ENCODE measurements at regions not wholly inside any gene's neighbourhood (a gene's known extent, or its start where the extent isn't known, plus 50 kb on each side); places are given as distances from the start of the nearest gene placed in this dataset.

- H3K36me3 ChIP-seq (replicated peaks in 1 of 2; ENCODE audit: control insufficient read depth in 2 of 2, insufficient read depth in 2 of 2, low read length in 2 of 2), result no peaks in the 10 kb centered on the region
- H3K9me3 ChIP-seq (replicated peaks in 1 of 2; ENCODE audit: control insufficient read depth in 2 of 2, insufficient read depth in 1 of 2, low read depth in 1 of 2, low read length in 2 of 2), result no peaks in the 10 kb centered on the region
- peak overlapping the region; percentile 92 for H3K14ac ChIP-seq (ENCODE audit: low read length)
- peak overlapping the region; percentile 47 for H2AK5ac ChIP-seq (ENCODE audit: low read depth, low read length)
- peaks cover 0 to 33% (median 0%) of the 10 kb centered on the region in 3 experiments for H3K27me3 ChIP-seq (ENCODE audit: control insufficient read depth in 3 of 3, insufficient read depth in 3 of 3, low read depth in 1 of 3, low read length in 3 of 3)
- peak overlapping the region; percentile 34 for H2BK15ac ChIP-seq (ENCODE audit: low read length)
- H3K23ac ChIP-seq (ENCODE audit: low read depth, low read length, poor library complexity), result peak overlapping the region; percentile 39
- no peak overlapping the region for H3K9ac ChIP-seq (ENCODE audit: low read depth, low read length, poor library complexity)
- H2BK5ac ChIP-seq (ENCODE audit: low read length), result peak overlapping the region; percentile 50
- H3K4me3 ChIP-seq (ENCODE audit: low read length in 2 of 2), result peak overlapping the region in 1 of 2 donors; percentile 28
- no peaks in the 10 kb centered on the region for H3K79me1 ChIP-seq (ENCODE audit: low read depth, low read length)
- no peak overlapping the region for H4K91ac ChIP-seq (ENCODE audit: low read depth, low read length, poor library complexity)
- H2BK120ac ChIP-seq (ENCODE audit: low read depth, low read length), result no peak overlapping the region
- DNase-seq (ENCODE audit: low spot score), result no peak
- WGBS, 2 donors (ENCODE audit: extremely low coverage in 2 of 2, insufficient read length in 2 of 2, insufficient replicate concordance in 1 of 2), result no CpG with 5 or more reads among the region's 19 CpGs
- H3K4ac ChIP-seq (ENCODE audit: low read length), result no peak overlapping the region
- no peak overlapping the region for H2BK12ac ChIP-seq (ENCODE audit: low read length)
- no peak overlapping the region for H4K8ac ChIP-seq (ENCODE audit: low read depth, low read length)
- H3K18ac ChIP-seq (ENCODE audit: low read length), result peak overlapping the region; percentile 75
- H3K4me2 ChIP-seq (ENCODE audit: insufficient read depth, low read length, poor library complexity, severe bottlenecking), result no peak overlapping the region
- peaks cover 0 to 3% of the 10 kb centered on the region in 2 donors for H3K4me1 ChIP-seq (ENCODE audit: control insufficient read depth in 2 of 2, insufficient read depth in 1 of 2, low read depth in 1 of 2, low read length in 2 of 2)
- no peak overlapping the region for H3K27ac ChIP-seq (replicated peaks; ENCODE audit: low read length)
- H2AFZ ChIP-seq (ENCODE audit: low read length), result no peak overlapping the region
Observed at GRCh38 chr1:5758859-5759578, 233.2 kb downstream of the NPHP4 start.

- WGBS, 2 donors (ENCODE audit: extremely low coverage in 2 of 2, insufficient read length in 2 of 2, insufficient replicate concordance in 1 of 2), result no CpG with 5 or more reads among the region's 18 CpGs
- Histone ChIP-seq H3K4me3 (ENCODE audit: low read length in 2 of 2) (peak overlapping the region in 1 of 2 donors; percentile 56), H3K4me2 (ENCODE audit: insufficient read depth, low read length, poor library complexity, severe bottlenecking) (no peak overlapping the region), H3K27me3 (ENCODE audit: control insufficient read depth in 3 of 3, insufficient read depth in 3 of 3, low read depth in 1 of 3, low read length in 3 of 3) (peaks cover 0 to 27% (median 0%) of the 10 kb centered on the region in 3 experiments), H3K9me3 (replicated peaks in 1 of 2; ENCODE audit: control insufficient read depth in 2 of 2, insufficient read depth in 1 of 2, low read depth in 1 of 2, low read length in 2 of 2) (no peaks in the 10 kb centered on the region), H3K27ac (replicated peaks; ENCODE audit: low read length) (no peak overlapping the region), H2BK12ac (ENCODE audit: low read length) (peak overlapping the region; percentile 63), H2AK5ac (ENCODE audit: low read depth, low read length) (peak overlapping the region; percentile 83), H2BK120ac (ENCODE audit: low read depth, low read length) (no peak overlapping the region), H3K4ac (ENCODE audit: low read length) (no peak overlapping the region), H2BK15ac (ENCODE audit: low read length) (no peak overlapping the region), H3K4me1 (ENCODE audit: control insufficient read depth in 2 of 2, insufficient read depth in 1 of 2, low read depth in 1 of 2, low read length in 2 of 2) (no peaks in the 10 kb centered on the region), H3K36me3 (replicated peaks in 1 of 2; ENCODE audit: control insufficient read depth in 2 of 2, insufficient read depth in 2 of 2, low read length in 2 of 2) (no peaks in the 10 kb centered on the region), H3K9ac (ENCODE audit: low read depth, low read length, poor library complexity) (peak overlapping the region; percentile 30), H4K8ac (ENCODE audit: low read depth, low read length) (peak overlapping the region; percentile 86), H4K91ac (ENCODE audit: low read depth, low read length, poor library complexity) (no peak overlapping the region), H3K14ac (ENCODE audit: low read length) (peak overlapping the region; percentile 92), H2BK5ac (ENCODE audit: low read length) (no peak overlapping the region), H3K79me1 (ENCODE audit: low read depth, low read length) (no peaks in the 10 kb centered on the region), H3K18ac (ENCODE audit: low read length) (peak overlapping the region; percentile 75), H2AFZ (ENCODE audit: low read length) (no peak overlapping the region), H3K23ac (ENCODE audit: low read depth, low read length, poor library complexity) (no peak overlapping the region)
- DNase-seq (ENCODE audit: low spot score), result no peak
Observed at GRCh38 chr1:5758000-5758858, 234.0 kb downstream of the NPHP4 start.

DNA sequence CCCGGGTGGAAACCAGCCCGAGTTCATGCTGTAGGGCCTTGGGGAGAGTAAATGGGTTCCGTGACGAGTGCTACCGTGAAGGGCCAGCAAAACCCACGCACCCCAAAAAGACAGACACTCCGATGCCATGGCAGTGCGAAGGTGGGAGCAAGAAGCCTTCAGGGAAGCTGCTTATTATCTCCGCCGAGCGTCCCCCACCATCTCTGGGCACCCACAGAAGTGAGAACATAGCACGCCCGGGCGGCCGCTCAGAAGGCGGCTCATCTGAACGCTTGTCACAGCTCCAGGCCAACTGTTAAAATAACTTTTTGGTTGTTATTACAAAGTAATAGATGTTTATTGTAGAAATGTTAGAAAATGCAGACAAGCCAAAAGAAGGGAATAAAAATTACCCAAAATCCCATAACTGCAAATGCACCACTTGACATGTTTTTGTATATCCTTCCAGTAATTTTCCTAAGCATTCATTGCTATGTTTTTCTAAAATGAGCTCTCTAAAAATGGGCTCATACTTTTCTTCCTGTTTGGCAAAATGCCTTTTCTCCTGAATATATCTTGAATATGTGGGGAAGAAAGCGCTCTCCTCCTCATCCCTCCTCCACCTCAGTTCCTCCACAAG, 234.9 kb downstream of the NPHP4 start:
- no peak overlapping the region for H3K14ac ChIP-seq (ENCODE audit: low read length)
- no peak overlapping the region for H2BK12ac ChIP-seq (ENCODE audit: low read length)
- no peak overlapping the region for H2BK15ac ChIP-seq (ENCODE audit: low read length)
- DNase-seq (ENCODE audit: low spot score), result no peak
- no CpG with 5 or more reads among the region's 18 CpGs for WGBS, 2 donors (ENCODE audit: extremely low coverage in 2 of 2, insufficient read length in 2 of 2, insufficient replicate concordance in 1 of 2)
- peaks cover 0 to 35% (median 0%) of the 10 kb centered on the region in 3 experiments for H3K27me3 ChIP-seq (ENCODE audit: control insufficient read depth in 3 of 3, insufficient read depth in 3 of 3, low read depth in 1 of 3, low read length in 3 of 3)
- H3K4ac ChIP-seq (ENCODE audit: low read length), result no peak overlapping the region
- H2AK5ac ChIP-seq (ENCODE audit: low read depth, low read length), result no peak overlapping the region
- H3K79me1 ChIP-seq (ENCODE audit: low read depth, low read length), result no peaks in the 10 kb centered on the region
- no peak overlapping the region for H2BK5ac ChIP-seq (ENCODE audit: low read length)
- no peak overlapping the region for H2BK120ac ChIP-seq (ENCODE audit: low read depth, low read length)
- no peak overlapping the region for H3K18ac ChIP-seq (ENCODE audit: low read length)
- H3K4me2 ChIP-seq (ENCODE audit: insufficient read depth, low read length, poor library complexity, severe bottlenecking), result no peak overlapping the region
- no peak overlapping the region for H3K23ac ChIP-seq (ENCODE audit: low read depth, low read length, poor library complexity)
- H2AFZ ChIP-seq (ENCODE audit: low read length), result no peak overlapping the region
- no peaks in the 10 kb centered on the region for H3K36me3 ChIP-seq (replicated peaks in 1 of 2; ENCODE audit: control insufficient read depth in 2 of 2, insufficient read depth in 2 of 2, low read length in 2 of 2)
- H3K9me3 ChIP-seq (replicated peaks in 1 of 2; ENCODE audit: control insufficient read depth in 2 of 2, insufficient read depth in 1 of 2, low read depth in 1 of 2, low read length in 2 of 2), result no peaks in the 10 kb centered on the region
- H3K4me1 ChIP-seq (ENCODE audit: control insufficient read depth in 2 of 2, insufficient read depth in 1 of 2, low read depth in 1 of 2, low read length in 2 of 2), result peaks cover 0 to 3% of the 10 kb centered on the region in 2 donors
- no peak overlapping the region for H3K4me3 ChIP-seq (ENCODE audit: low read length in 2 of 2)
- H4K8ac ChIP-seq (ENCODE audit: low read depth, low read length), result no peak overlapping the region
- no peak overlapping the region for H3K27ac ChIP-seq (replicated peaks; ENCODE audit: low read length)
- H3K9ac ChIP-seq (ENCODE audit: low read depth, low read length, poor library complexity), result no peak overlapping the region
- no peak overlapping the region for H4K91ac ChIP-seq (ENCODE audit: low read depth, low read length, poor library complexity)
